GM13977 (cell line): ENCODE measurements at regions not wholly inside any gene's neighbourhood (a gene's known extent, or its start where the extent isn't known, plus 50 kb on each side); places are given as distances from the start of the nearest gene placed in this dataset.

Experiments used
- DNase-seq: peaks from one replicate; pipeline ENCODE4 v3.0.0; 2012; ENCODE audit warnings: low spot score
- in situ Hi-C: fragments of 300-500 bp; cut with MboI; formaldehyde crosslinking; loops from one replicate; pipeline ENCODE4 v1.12.0; 2022; ENCODE audit warnings: low sequenced_read_pairs, low pct_unique_long_range_greater_than_20kb, mixed read lengths, inconsistent platforms; ENCODE audit not compliant: unreplicated experiment
- TF ChIP-seq, protein P1 (sequence below): IDR thresholded peaks from 2 replicates; pipeline ENCODE4 v1.5.1; 2012; ENCODE audit warnings: mild to moderate bottlenecking, control low read depth; ENCODE audit not compliant: insufficient read depth; ENCODE audit errors: extremely low read depth, missing control alignments

DNA sequence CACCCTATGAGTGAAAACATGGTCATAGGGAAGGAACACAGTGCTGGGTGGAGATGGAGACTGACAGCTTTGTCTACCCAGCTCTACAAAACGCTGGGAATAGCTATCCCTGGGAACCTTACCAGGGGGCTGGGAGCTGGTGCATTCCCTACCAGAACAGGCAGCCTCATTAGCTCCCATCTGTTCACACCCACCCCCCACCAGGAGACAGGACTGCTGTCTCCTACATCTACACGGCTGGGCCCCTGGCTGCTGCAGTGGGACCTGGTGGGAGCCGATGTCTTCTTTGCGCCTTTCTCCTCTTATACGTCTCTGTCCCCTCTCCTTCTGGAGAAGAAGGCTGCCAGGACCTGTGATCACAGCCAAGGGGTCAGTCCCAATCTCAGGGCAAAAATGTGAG is 90.8 kb downstream of the UQCRFS1 start:
- in situ Hi-C loops, result no loop called here
- TF ChIP-seq, protein P1, sequence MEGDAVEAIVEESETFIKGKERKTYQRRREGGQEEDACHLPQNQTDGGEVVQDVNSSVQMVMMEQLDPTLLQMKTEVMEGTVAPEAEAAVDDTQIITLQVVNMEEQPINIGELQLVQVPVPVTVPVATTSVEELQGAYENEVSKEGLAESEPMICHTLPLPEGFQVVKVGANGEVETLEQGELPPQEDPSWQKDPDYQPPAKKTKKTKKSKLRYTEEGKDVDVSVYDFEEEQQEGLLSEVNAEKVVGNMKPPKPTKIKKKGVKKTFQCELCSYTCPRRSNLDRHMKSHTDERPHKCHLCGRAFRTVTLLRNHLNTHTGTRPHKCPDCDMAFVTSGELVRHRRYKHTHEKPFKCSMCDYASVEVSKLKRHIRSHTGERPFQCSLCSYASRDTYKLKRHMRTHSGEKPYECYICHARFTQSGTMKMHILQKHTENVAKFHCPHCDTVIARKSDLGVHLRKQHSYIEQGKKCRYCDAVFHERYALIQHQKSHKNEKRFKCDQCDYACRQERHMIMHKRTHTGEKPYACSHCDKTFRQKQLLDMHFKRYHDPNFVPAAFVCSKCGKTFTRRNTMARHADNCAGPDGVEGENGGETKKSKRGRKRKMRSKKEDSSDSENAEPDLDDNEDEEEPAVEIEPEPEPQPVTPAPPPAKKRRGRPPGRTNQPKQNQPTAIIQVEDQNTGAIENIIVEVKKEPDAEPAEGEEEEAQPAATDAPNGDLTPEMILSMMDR, result no peak

DNA sequence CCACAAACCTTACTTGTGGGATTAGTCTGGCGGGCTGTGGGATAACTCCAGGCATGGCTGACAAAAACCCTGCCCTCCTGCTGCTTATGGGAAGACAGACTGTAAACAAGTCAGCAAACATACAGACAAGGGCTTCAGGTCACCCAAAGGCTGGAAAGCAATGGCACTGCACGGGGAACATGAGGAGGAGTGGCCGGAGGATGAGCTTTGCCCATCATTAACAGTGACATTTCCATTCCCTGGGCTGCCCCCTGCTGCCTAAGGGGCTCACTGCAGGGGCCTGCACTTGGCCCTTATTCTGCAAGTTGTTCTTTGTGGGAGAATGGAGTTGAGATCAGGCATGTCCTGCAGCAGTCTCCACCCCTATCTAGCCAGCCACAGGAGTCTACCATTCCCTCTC is 91.3 kb downstream of the UQCRFS1 start:
- no peak for DNase-seq
- TF ChIP-seq, protein P1, result peak; percentile 8

More for the DNA sequence above, 90.8 kb downstream of the UQCRFS1 start:
- no peak for DNase-seq

DNA sequence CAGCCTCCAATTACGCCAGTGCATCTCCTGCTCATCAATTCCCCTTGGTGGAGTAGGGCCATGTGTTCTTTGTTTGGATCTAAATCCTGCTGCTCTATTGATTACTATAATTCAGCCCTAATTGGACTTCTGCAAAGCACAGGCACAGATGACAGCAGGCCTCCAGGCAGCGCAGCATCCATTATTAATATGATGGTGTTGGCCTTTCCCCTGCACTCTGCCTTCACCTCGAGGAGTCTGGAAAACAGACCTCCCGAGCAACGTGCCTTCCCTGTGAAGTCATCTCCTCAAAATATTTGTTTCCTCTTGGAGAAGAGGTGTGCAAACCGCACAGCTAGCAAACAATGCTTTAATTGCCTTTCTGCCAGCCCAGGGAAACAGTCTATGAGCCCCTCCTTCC is 92.5 kb downstream of the UQCRFS1 start:
- TF ChIP-seq, protein P1, result no peak
- no peak for DNase-seq
- in situ Hi-C loops, result no loop called here

More for the DNA sequence above, 91.3 kb downstream of the UQCRFS1 start:
- in situ Hi-C loops, result no loop called here

DNA sequence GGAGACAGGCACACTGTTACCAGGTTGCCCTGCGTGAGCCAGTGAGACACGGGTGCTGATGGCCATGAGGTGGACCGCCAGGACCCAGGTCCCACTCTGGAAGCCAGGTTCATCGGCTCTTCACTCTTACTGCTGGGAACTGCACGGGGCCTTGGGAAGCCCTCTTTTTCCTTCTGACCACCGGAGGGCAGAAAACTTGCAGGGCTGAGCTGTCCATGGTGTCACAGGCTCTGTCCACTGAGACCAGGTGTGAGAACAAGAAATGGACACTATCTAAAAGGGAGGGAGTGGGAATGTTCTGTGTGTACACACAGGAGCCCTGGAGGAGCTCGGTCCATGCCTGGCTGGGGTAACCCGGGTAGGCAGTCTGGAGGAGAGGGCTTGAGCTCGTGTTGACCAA is 93.4 kb downstream of the UQCRFS1 start:
- TF ChIP-seq, protein P1, result no peak
- in situ Hi-C loops, result no loop called here
- no peak for DNase-seq

DNA sequence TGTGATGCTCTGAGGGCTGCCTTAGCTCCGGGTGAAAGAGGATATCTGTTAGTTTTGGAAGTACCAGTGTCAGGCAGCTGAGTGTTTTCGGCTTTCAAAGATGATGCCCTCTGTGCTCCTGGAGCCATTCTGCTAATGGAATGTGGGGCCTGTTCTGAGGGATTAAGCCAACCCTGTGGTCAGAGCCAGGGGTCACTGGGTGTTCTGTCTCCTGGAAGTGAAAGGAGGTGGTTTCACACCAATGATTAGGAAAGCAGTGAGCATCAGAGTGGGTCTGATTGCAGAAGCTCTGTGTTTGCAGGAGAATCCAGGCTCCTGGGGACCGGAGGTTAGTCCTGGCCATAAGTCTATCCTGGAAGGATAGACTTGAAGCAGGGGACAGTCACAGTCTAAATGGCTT is 94.6 kb downstream of the UQCRFS1 start:
- TF ChIP-seq, protein P1, result no peak

DNA sequence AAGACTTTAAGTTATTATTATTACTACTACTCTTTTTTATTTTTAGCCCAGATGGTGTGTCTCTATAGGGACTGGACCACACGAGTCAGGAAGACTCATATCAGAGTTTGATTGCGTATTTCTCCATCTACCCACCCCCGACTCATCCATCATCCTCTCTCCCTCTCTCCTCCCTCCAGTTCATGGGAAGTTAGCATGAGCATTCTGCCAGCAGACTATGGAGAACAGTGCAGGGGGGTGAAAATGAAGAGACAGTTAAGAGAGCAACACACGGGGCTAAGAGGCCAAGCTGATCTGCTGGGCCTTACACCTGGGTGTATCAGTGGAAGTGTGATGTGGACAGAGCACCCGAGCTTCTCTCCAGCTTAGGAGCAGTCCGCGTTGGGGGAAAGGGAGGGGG is 95.0 kb downstream of the UQCRFS1 start:
- no peak for DNase-seq
- in situ Hi-C loops, result no loop called here
- TF ChIP-seq, protein P1, result no peak

More for the DNA sequence above, 94.6 kb downstream of the UQCRFS1 start:
- in situ Hi-C loops, result no loop called here
- no peak for DNase-seq

DNA sequence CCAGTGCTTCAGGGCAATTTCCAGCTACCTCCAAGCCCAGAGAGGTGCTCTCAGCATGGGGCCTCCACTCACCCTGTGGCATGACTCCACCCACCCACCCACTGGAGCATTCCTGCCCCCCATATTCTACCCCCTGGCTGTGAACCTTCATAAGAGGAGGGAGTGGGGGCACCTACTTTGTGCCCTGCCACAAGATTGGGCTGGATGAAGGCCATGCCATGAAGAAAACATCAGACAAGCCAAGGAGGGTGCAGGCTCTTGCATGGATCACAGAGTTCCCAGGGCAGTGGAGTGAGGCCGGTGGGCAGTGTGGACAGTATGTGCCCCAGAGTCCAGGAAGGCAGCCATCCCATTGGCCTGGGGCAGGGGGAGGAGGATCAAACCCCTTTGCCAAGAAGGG is 97.8 kb downstream of the UQCRFS1 start:
- in situ Hi-C loops, result no loop called here
- TF ChIP-seq, protein P1, result no peak
- no peak for DNase-seq
